ENCODE measurements at regions not wholly inside any gene's neighbourhood (a gene's known extent, or its start where the extent isn't known, plus 50 kb on each side); places are given as distances from the start of the nearest gene placed in this dataset.

- TF ChIP-seq, protein P1, sequence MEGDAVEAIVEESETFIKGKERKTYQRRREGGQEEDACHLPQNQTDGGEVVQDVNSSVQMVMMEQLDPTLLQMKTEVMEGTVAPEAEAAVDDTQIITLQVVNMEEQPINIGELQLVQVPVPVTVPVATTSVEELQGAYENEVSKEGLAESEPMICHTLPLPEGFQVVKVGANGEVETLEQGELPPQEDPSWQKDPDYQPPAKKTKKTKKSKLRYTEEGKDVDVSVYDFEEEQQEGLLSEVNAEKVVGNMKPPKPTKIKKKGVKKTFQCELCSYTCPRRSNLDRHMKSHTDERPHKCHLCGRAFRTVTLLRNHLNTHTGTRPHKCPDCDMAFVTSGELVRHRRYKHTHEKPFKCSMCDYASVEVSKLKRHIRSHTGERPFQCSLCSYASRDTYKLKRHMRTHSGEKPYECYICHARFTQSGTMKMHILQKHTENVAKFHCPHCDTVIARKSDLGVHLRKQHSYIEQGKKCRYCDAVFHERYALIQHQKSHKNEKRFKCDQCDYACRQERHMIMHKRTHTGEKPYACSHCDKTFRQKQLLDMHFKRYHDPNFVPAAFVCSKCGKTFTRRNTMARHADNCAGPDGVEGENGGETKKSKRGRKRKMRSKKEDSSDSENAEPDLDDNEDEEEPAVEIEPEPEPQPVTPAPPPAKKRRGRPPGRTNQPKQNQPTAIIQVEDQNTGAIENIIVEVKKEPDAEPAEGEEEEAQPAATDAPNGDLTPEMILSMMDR (IDR thresholded peaks at IDR 0.05; ENCODE audit: insufficient read depth, low read length, missing control alignments) = no peak
- POLR2A ChIA-PET = no interaction called here
- H3K4me3 ChIP-seq (ENCODE audit: low read depth, low read length) = no peak overlapping the region
- CTCF ChIA-PET = no interaction called here
- no peak for DNase-seq (ENCODE audit: low read depth, low spot score)
Measured at GRCh38 chr4:165609653-165610052, 230.8 kb downstream of the CPE start.

DNA sequence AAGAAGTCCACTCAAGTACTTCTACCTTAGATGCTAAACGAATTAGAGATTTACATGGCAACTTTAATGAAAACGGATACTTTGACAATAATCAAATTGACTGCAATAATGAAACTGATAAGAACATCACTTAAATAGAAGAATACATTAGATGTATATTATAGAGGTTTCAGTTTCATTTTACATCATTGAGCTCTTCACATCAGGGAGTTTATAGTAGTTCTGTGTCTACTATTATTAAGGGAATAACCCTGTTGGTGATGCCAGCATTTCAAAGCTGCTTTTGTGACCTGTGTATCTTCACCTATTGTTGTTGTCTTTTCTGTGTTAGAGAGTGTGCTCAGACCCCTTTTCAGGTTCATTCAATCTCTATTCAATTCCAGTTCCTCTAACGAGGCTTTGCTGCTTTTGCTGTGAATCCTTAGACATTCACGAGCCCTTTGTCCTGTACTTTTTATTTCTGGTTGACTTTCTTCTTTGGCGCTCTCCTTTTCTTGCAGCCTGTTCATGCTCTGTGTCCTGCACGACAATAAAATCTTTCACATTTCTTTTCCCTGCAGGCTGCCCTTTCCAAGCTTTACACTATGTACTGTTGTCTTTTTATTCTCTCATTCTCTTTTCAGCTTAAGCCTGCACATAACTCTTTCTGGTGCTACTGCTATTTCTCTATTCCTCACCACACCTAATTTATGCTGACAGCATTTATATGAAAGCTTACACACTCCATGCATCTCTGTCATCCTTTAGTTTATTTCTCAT lies 232.1 kb downstream of the CPE start:
- ChIA-PET CTCF (no interaction called here), POLR2A (no interaction called here)
- TF ChIP-seq, protein P1 (IDR thresholded peaks at IDR 0.05; ENCODE audit: insufficient read depth, low read length, missing control alignments) = no peak
- DNase-seq (ENCODE audit: low read depth, low spot score) = no peak
- no peak overlapping the region for H3K4me3 ChIP-seq (ENCODE audit: low read depth, low read length)

- POLR2A ChIA-PET = no interaction called here
- H3K4me3 ChIP-seq (ENCODE audit: low read depth, low read length) = no peak overlapping the region
- CTCF ChIA-PET = no interaction called here
- TF ChIP-seq, protein P1 (IDR thresholded peaks at IDR 0.05; ENCODE audit: insufficient read depth, low read length, missing control alignments) = no peak
- DNase-seq (ENCODE audit: low read depth, low spot score) = no peak
Measured at GRCh38 chr4:165612936-165613335, 234.1 kb downstream of the CPE start.

- no peak for DNase-seq (ENCODE audit: low read depth, low spot score)
- ChIA-PET CTCF (no interaction called here), POLR2A (no interaction called here)
- no peak overlapping the region for H3K4me3 ChIP-seq (ENCODE audit: low read depth, low read length)
- TF ChIP-seq, protein P1 (IDR thresholded peaks at IDR 0.05; ENCODE audit: insufficient read depth, low read length, missing control alignments) = no peak
Measured at GRCh38 chr4:165613581-165613980, 234.8 kb downstream of the CPE start.

DNA sequence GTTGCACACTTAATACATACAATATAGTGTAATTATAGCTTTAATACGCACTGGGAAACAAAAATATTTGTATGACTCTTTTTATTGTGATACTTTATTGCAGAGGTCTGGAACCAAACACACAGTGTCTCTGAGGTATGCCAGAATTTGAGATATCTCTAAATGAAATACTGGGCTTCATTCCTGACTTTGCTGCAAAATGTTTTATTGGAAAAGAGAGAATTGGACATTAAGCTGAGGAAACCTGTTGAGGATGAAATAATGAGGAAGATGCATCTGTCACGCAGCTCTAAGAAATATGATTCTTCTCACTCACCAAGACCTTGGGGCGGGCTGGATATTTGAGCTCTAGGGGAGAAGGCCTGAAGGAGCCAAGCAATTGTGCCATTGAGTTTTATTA lies 242.1 kb downstream of the CPE start:
- CTCF ChIA-PET = no interaction called here
- TF ChIP-seq, protein P1 (IDR thresholded peaks at IDR 0.05; ENCODE audit: insufficient read depth, low read length, missing control alignments) = no peak
- DNase-seq (ENCODE audit: low read depth, low spot score) = no peak
- no peak overlapping the region for H3K4me3 ChIP-seq (ENCODE audit: low read depth, low read length)
- POLR2A ChIA-PET = no interaction called here

DNA sequence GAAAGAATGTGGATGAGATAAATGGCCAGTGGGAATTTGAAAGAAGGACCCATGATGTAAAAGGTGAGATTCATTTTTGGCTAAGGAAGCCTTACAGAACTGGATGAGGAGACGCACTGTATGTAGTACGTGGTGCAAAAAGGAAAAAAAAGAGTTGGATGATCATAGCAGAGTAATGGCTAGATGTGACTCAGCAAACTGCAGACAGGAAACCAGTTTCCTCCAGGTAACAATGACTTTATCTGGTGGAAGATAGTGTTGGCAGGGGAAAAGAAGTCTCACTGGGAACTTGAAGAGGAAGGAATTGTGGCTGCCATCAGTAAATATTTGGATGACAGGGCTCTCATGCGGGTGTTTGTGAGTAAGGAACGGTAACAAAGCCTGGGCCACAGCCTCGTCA lies 243.2 kb downstream of the CPE start:
- ChIA-PET POLR2A (no interaction called here), CTCF (no interaction called here)
- TF ChIP-seq, protein P1 (IDR thresholded peaks at IDR 0.05; ENCODE audit: insufficient read depth, low read length, missing control alignments) = no peak
- no peak for DNase-seq (ENCODE audit: low read depth, low spot score)
- no peak overlapping the region for H3K4me3 ChIP-seq (ENCODE audit: low read depth, low read length)
